ENCODE measurements at regions not wholly inside any gene's neighbourhood (a gene's known extent, or its start where the extent isn't known, plus 50 kb on each side); places are given as distances from the start of the nearest gene placed in this dataset.

DNA sequence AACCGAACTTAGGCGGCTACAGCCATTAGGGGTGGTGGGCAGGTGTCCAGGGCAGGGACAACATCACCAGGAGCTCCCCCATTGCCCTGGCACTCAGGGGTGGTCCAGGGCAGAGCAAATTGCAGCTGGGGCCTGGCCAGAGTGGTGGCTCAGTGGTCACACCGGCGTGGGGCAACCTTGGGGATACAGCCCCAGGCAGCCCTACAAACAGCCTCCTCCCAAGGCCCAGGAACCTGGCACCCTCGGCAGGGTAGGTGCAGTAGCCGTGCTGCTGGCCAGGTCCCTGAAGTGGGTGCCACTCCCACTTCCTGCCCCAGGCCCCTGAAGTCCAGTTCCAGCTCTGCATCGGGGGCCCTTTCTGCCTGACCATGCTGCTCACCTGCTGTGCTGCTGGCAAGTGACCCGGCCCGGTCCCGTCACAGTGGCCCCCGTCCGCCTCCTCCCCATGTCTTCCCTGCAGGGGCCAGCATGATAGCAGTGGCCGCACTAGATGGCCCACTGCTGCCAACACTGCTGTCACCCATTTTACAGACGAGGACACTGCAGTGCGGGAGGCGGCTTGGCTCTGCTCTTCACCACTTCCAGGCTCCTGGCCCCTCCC lies 712.8 kb downstream of the MATN1 start:
- TF ChIP-seq TAF1 (IDR thresholded peaks at IDR 0.05; ENCODE audit: low read depth, low read length) = no peak
- no peak for TF ChIP-seq POLR2AphosphoS5 (IDR thresholded peaks at IDR 0.05; ENCODE audit: low read depth, low read length)
